Activated naive CD8-positive, alpha-beta T cell treated with anti-CD3 and anti-CD28 coated beads, Interleukin-2, amount 10 ng/mL, durations not matched to agents 7 days and 5 days (primary cell): ENCODE measurements at regions not wholly inside any gene's neighbourhood (a gene's known extent, or its start where the extent isn't known, plus 50 kb on each side); places are given as distances from the start of the nearest gene placed in this dataset.
"Not testable (repeated sequence)": the region's sequence is repeated elsewhere in the genome, so short reads cannot be mapped to it uniquely, and the experiment has no call there.

Experiments
- ATAC-seq: fragments of 150-1000 bp; cut with Tn5 transposase; one replicate; pipeline ENCODE4 v1.10.0; 2021; ENCODE audit warnings: low read depth, moderate library complexity
- POLR2A ChIA-PET: fragments of 350-600 bp; sonication (Branson Sonifier 250); formaldehyde crosslinking; loops from one replicate; lab custom pipeline; 2021; ENCODE audit warnings: antibody characterized with exemption; lab: Charles Lee
- DNase-seq: peaks from one replicate; pipeline ENCODE4 v3.0.0; 2021
- H3K27ac Mint-ChIP-seq: one replicate; pipeline ENCODE4 v1.8.0; 2022; ENCODE audit warnings: mild to moderate bottlenecking, mixed read lengths
- H3K27me3 Mint-ChIP-seq: one replicate; pipeline ENCODE4 v1.8.0; 2022; ENCODE audit warnings: mild to moderate bottlenecking, moderate library complexity, mixed read lengths
- H3K36me3 Mint-ChIP-seq: one replicate; pipeline ENCODE4 v1.8.0; 2021; ENCODE audit warnings: mild to moderate bottlenecking, mixed read lengths
- H3K4me1 Mint-ChIP-seq: one replicate; pipeline ENCODE4 v1.8.0; 2021; ENCODE audit warnings: mixed read lengths
- H3K4me3 Mint-ChIP-seq: one replicate; pipeline ENCODE4 v1.8.0; 2022; ENCODE audit warnings: mild to moderate bottlenecking, moderate library complexity, mixed read lengths
- H3K9me3 Mint-ChIP-seq: one replicate; pipeline ENCODE4 v1.8.0; 2021; ENCODE audit warnings: mixed read lengths

DNA sequence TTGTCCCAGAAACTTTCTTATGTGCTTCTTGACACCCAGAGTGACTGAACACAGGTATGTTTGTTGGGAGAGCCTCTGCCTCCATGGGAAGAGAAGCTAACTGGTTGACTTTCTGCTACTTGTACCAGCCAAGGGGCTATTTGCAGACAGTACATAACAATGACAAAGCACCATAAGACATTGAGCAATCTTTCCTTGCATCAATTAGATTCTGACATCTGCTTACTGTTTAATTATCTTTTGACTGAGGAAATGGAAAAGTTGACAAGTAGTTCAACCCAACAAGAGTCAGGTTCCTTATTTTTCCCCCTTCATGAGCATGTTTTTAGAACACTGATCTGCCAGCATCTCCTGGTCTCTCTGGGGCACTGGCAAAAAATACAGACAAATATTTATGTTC is 157.7 kb downstream of the RPLP1 start:
- POLR2A ChIA-PET = no interaction called here

DNA sequence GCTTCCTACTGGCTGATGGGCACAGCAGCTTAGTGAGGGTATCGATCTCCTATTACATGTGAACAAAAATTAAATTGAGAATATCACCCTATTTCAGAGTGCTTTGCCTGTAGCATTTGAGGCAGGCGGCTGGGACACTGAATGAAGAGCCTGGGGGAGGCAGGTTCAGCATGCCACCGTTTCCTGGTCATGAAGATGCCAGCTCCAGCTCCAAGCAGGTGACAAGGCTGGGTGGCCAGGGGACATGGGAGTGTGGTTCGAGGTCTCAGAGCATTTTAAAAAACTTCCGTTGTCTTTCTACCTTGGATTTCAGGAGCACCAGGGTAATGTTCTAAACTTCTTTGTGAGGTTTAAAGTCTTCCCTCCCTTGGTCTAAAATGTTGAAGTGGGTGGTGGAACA is 158.2 kb downstream of the RPLP1 start:
- DNase-seq = no peak
- no peak for ATAC-seq
- Mint-ChIP-seq H3K4me3 (no peak overlapping the region), H3K4me1 (peaks cover 8% of the 10 kb centered on the region), H3K27me3 (peaks cover 10% of the 10 kb centered on the region), H3K9me3 (no peaks in the 10 kb centered on the region), H3K27ac (no peak overlapping the region), H3K36me3 (peaks cover 3% of the 10 kb centered on the region)
- POLR2A ChIA-PET = no interaction called here

More for the DNA sequence above, 157.7 kb downstream of the RPLP1 start:
- Mint-ChIP-seq H3K4me3 (no peak overlapping the region), H3K27me3 (peaks cover 10% of the 10 kb centered on the region), H3K27ac (no peak overlapping the region), H3K36me3 (peaks cover 3% of the 10 kb centered on the region), H3K4me1 (peaks cover 10% of the 10 kb centered on the region), H3K9me3 (no peaks in the 10 kb centered on the region)
- ATAC-seq (no peak), DNase-seq (no peak)

DNA sequence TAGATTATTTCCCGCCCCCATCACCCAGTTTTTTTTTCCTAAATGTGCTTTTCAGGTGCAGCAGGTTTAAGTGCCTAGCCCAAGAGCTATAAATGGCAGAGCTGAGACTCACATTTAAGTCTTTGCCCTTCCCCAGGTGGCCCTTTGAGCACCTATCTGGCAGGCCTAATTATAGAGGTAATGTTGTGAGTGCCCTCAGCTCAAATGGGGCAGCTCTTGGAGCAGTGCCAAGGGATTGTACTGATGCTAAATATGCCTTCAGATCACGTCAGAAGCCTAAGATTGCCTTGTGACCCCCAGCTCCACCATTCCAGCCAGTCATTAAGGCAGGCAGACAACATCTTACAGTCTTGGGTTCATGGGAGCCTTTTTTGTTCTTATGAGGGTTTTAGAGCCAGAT is 159.5 kb downstream of the RPLP1 start:
- Mint-ChIP-seq H3K27me3 (peaks cover 10% of the 10 kb centered on the region), H3K9me3 (no peaks in the 10 kb centered on the region), H3K4me3 (no peak overlapping the region), H3K36me3 (peaks cover 3% of the 10 kb centered on the region), H3K4me1 (no peaks in the 10 kb centered on the region), H3K27ac (no peak overlapping the region)
- POLR2A ChIA-PET = no interaction called here
- ATAC-seq (no peak), DNase-seq (no peak)

DNA sequence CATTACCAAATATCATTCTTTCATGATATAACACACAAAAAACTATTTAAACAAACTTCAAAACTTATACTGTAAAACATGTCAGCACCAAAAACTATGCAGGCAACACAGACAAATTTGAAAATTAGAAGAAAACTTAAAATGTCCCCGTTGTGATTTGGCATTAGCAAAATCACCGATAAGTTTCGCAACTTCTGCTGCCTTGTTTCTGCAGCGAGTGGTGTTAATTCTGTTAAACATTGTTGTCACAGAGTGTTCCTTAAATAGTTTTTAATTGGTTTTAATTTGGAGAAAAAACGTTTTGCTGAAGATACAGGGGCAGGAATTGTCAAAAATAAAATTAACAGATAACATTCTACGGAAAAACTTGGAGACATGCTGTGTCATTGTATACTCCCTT is 160.6 kb downstream of the RPLP1 start:
- DNase-seq (no peak), ATAC-seq (no peak)
- Mint-ChIP-seq H3K4me1 (no peaks in the 10 kb centered on the region), H3K9me3 (no peaks in the 10 kb centered on the region), H3K36me3 (peaks cover 3% of the 10 kb centered on the region), H3K27me3 (peaks cover 12% of the 10 kb centered on the region), H3K27ac (no peak overlapping the region), H3K4me3 (no peak overlapping the region)
- POLR2A ChIA-PET = no interaction called here

DNA sequence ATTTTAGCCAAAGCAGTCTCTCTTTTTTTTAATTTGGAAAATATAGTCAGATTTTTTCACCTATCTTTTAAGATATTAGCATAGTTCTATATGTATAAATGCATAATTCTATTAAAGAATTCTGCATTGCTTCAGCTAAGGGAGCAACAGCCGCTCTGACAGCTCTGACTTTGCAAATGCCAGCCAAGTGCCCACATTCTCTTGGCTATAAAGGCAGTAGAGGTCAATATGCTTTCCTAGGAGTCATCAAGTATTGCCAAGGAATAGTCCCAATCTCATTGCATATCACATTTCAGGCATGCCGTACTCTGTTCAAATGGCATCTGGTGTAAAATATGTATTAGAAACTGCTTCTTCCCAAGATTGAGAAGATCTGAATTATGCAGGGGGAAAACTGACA is 161.4 kb downstream of the RPLP1 start:
- Mint-ChIP-seq H3K9me3 (no peaks in the 10 kb centered on the region), H3K36me3 (peaks cover 3% of the 10 kb centered on the region), H3K27ac (no peak overlapping the region), H3K4me1 (no peaks in the 10 kb centered on the region), H3K27me3 (peaks cover 12% of the 10 kb centered on the region), H3K4me3 (no peak overlapping the region)
- DNase-seq (no peak), ATAC-seq (no peak)
- POLR2A ChIA-PET = no interaction called here

DNA sequence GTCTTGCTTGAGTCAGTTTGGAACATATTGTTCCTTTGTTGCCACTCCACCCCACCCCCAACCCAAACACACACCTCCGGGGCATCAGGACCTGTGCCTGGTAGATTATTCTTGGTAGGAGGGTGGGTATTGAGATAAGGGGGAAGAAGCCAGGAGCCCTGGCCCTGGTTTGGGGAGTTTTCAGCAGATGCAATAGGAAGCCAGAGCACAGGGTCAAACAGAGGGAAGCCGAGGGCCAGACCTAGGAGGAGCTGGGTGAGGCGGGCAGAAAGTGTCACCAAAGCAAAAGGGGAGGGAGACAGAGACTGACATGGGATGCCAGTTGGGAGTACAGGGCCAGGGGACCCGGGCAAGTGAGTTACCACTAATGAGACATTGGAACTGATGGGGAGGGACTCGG is 163.1 kb downstream of the RPLP1 start:
- H3K27ac Mint-ChIP-seq = no peak overlapping the region
- no peak overlapping the region for H3K4me3 Mint-ChIP-seq
- ATAC-seq (no peak), DNase-seq (no peak)
- H3K27me3 Mint-ChIP-seq = peaks cover 18% of the 10 kb centered on the region
- H3K9me3 Mint-ChIP-seq = no peaks in the 10 kb centered on the region
- H3K4me1 Mint-ChIP-seq = no peaks in the 10 kb centered on the region
- peaks cover 3% of the 10 kb centered on the region for H3K36me3 Mint-ChIP-seq
- POLR2A ChIA-PET = no interaction called here

DNA sequence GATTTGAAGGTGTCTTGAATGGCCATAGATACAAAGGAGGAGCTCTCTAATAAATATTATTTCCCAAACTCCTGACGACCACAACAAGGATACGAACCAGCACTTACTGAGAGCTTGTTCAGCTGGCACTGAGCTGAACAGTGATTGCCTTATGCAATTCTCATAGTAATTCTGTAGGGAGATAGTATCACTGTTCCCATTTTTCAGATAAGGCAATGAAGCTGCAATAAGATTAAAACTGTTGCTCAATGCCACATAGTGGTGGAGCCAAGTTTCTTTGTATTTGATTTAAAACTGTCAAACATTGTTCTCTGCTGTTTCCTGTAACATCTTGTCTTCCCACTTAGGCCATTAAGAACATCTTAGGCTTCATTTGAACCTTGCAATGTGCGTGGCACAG is 163.9 kb downstream of the RPLP1 start:
- Mint-ChIP-seq H3K27ac (no peak overlapping the region), H3K4me3 (no peak overlapping the region), H3K4me1 (no peaks in the 10 kb centered on the region), H3K9me3 (no peaks in the 10 kb centered on the region), H3K27me3 (peaks cover 18% of the 10 kb centered on the region), H3K36me3 (no peaks in the 10 kb centered on the region)
- DNase-seq (no peak), ATAC-seq (no peak)
- POLR2A ChIA-PET = no interaction called here

DNA sequence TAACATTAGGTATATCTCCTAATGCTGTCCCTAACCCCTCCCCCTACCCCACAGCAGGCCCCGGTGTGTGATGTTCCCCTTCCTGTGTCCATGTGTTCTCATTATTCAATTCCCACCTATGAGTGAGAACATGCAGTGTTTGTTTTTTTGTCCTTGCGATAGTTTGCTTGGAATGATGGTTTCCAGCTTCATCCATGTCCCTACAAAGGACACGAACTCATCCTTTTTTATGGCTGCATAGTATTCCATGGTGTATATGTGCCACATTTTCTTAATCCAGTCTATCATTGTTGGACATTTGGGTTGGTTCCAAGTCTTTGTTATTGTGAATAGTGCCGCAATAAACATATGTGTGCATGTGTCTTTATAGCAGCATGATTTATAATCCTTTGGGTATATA is 164.5 kb downstream of the RPLP1 start:
- ATAC-seq, H3K36me3 Mint-ChIP-seq, DNase-seq, H3K9me3 Mint-ChIP-seq, H3K4me1 Mint-ChIP-seq, POLR2A ChIA-PET, H3K27ac Mint-ChIP-seq, H3K4me3 Mint-ChIP-seq: not testable (repeated sequence)
- peaks cover 19% of the 10 kb centered on the region for H3K27me3 Mint-ChIP-seq

DNA sequence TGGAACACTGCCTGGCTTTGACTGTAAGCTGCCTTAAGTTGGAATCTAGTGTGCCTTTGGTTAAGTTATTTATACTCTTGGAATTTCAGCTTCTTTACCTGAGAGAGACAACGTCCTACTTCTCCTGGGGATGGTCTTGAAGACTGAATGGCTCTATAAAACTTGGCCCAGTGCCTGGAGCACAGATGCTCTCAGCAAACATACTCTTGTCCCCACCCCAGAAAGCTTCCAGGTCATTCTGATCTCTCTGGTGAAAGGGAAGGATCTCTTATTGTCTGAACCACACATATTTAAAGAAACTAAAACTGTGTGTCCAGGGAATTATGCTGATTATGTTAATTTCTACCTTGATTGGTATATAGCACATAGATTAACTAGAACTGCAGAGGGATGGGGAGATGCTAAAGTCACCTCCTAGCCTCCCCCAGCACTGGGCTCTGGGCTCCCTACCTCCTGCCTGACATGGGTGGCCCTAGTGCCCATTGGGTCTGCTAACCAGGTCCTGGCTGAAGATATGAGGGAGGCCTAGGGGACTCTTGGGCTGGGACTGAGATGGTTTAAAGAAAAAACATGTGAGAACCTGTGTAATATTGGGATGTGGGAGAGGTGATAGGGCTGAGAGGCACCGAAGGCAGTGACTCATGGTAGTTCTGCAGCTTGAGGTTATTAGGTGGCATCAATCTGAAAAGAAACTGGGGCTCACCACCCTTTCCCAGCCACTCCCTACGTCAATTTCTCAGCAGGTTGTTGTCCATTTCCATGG is 171.0 kb downstream of the RPLP1 start:
- Mint-ChIP-seq H3K4me1 (peaks cover 4% of the 10 kb centered on the region), H3K9me3 (peaks cover 3% of the 10 kb centered on the region), H3K36me3 (no peaks in the 10 kb centered on the region), H3K4me3 (no peak overlapping the region), H3K27me3 (peaks cover 42% of the 10 kb centered on the region), H3K27ac (no peak overlapping the region)
- ATAC-seq (no peak), DNase-seq (no peak)
- POLR2A ChIA-PET = no interaction called here

DNA sequence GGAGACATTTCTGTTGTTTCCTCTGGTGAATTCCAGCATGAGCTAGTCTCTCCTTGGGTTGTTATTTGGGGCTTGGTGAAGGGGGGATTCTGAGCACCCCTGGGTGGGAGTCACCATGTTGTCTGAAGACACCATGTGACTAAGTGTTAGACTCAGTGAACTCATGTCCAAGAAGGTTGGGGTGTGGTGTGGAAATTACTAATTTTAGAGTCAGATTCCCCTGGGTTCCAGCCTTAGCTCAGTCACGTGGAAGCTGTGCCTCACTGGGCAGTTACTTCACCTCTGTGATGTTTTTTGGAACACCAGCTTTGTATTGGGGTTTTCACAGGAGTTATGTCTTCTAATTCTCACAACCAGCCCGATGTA is 171.5 kb downstream of the RPLP1 start:
- peaks cover 38% of the 10 kb centered on the region for H3K27me3 Mint-ChIP-seq
- no peak for DNase-seq
- no peak overlapping the region for H3K4me3 Mint-ChIP-seq
- no peak for ATAC-seq
- H3K4me1 Mint-ChIP-seq = peaks cover 4% of the 10 kb centered on the region
- peaks cover 3% of the 10 kb centered on the region for H3K9me3 Mint-ChIP-seq
- H3K36me3 Mint-ChIP-seq = no peaks in the 10 kb centered on the region
- POLR2A ChIA-PET = no interaction called here
- H3K27ac Mint-ChIP-seq = no peak overlapping the region

DNA sequence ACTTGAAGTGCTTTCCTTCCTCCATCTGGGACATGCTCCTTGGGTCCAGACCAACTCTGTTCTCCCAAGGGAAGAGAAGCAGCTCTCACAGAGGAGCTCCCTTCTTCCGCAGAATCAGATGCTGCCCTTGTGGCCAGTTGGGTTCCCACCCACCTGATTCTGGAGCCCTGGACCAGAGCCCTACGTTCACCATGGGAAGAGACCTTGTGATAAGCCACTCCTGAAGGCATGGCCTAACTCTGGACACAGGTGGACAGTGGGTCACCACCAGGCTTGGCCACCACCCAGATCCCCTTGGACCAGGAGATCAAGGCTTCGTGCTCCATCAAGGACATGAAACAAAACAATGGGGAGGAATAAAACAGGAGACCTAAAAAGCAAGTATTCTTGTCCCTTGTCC is 172.2 kb downstream of the RPLP1 start:
- DNase-seq = no peak
- Mint-ChIP-seq H3K9me3 (peaks cover 3% of the 10 kb centered on the region), H3K4me1 (peaks cover 4% of the 10 kb centered on the region), H3K27me3 (peaks cover 32% of the 10 kb centered on the region), H3K4me3 (no peak overlapping the region), H3K36me3 (no peaks in the 10 kb centered on the region), H3K27ac (no peak overlapping the region)
- POLR2A ChIA-PET = no interaction called here
- no peak for ATAC-seq

DNA sequence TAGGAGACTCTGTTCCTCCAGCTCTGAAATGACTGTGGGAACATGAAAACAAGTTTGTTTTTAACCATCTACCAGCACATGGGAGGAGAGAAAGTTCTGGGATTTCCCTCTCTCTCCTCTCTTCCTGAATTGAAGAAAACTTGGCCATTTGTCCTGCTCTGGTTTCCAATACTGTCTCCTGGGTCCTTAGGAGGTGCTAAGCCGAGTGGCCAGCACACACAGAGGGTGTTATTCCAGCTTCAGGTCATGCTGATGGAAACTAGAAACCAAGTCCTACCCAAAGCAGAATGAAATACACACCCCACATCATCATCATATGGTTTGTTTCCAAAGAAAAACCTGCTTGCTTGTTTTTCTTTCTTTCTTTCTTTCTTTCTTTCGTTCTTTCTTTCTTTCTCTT is 172.7 kb downstream of the RPLP1 start:
- no peak for ATAC-seq
- peaks cover 4% of the 10 kb centered on the region for H3K4me1 Mint-ChIP-seq
- no peak overlapping the region for H3K27ac Mint-ChIP-seq
- no peaks in the 10 kb centered on the region for H3K36me3 Mint-ChIP-seq
- H3K4me3 Mint-ChIP-seq = no peak overlapping the region
- peaks cover 3% of the 10 kb centered on the region for H3K9me3 Mint-ChIP-seq
- POLR2A ChIA-PET = no interaction called here
- DNase-seq = no peak
- H3K27me3 Mint-ChIP-seq = peaks cover 27% of the 10 kb centered on the region

DNA sequence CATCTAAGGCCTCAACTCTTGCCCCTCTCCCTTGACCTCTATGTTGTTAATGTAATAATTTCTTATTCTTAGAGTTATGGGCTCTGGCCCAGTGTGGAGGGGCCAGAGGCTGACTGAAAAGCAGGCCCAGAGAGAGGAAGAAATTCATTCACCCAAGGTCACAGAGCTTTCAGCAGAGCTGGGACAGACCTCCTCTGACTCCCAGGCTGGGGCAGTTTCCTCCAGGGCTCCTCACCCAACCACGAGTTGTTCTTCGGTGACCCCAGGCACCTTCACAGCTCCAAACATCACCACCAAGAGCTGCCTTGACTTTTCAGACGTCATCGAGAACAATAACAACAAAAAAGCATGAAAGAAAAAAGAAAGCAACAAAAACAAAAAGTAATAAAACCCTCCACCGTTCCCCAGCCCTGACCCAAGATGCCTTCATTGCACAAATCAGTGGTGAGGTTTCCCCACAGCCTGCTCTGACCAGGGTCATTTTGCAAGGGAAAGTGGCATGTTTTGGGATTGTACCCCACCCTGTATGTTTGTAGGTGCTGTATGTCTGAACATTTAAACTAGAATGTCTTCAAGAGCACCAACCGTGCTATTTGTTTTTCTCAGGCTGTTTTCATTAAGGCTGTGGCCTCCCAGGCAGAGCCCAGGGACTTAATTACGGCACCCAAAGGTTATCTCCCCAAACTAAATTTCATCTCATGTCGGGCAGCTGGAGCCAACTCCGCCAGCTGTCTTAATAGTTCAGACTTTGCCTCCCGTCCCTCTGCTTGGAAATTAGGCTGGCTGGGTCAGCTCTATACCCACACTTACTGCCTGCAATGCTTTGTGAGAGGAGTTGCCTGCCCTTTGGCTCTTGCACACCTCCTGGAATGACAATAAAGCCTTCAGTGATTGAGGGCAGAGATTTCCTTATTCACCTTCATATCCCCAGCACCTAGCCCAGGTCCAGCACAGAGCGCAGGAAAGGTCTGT is 173.8 kb downstream of the RPLP1 start:
- H3K27me3 Mint-ChIP-seq = peaks cover 34% of the 10 kb centered on the region
- peaks cover 4% of the 10 kb centered on the region for H3K4me1 Mint-ChIP-seq
- ATAC-seq (no peak), DNase-seq (no peak)
- no peak overlapping the region for H3K4me3 Mint-ChIP-seq
- no peak overlapping the region for H3K27ac Mint-ChIP-seq
- H3K36me3 Mint-ChIP-seq = no peaks in the 10 kb centered on the region
- H3K9me3 Mint-ChIP-seq = peaks cover 3% of the 10 kb centered on the region
- POLR2A ChIA-PET = no interaction called here
